OCI-LY3 (cell line): ENCODE measurements at regions not wholly inside any gene's neighbourhood (a gene's known extent, or its start where the extent isn't known, plus 50 kb on each side); places are given as distances from the start of the nearest gene placed in this dataset.

Source experiments
- H2AFZ ChIP-seq: fragments of 200-600, 300-600 bp; shearing (Covaris generic); 2 replicates; pipeline ENCODE4 v1.6.0; 2014; ENCODE audit warnings: antibody characterized with exemption, low read depth, low read length
- H3K27ac ChIP-seq: fragments of 200-600, 300-600 bp; sonication (generic); 2 replicates; pipeline ENCODE4 v1.5.1; 2014; ENCODE audit warnings: mild to moderate bottlenecking, low read length, moderate library complexity, mixed read lengths
- H3K27me3 ChIP-seq: fragments of 200-600, 300-600 bp; sonication (generic); 2 replicates; pipeline ENCODE4 v1.6.1; 2014; ENCODE audit warnings: low read depth, low read length, mixed read lengths
- H3K36me3 ChIP-seq: fragments of 200-600, 300-600 bp; sonication (generic); replicated peaks from 2 replicates; pipeline ENCODE3; 2014; ENCODE audit warnings: low read depth, low read length, mixed read lengths
- H3K4me1 ChIP-seq: fragments of 300-600, 200-600 bp; sonication (generic); 2 replicates; pipeline ENCODE4 v1.6.1; 2014; ENCODE audit warnings: low read length, mixed read lengths
- H3K4me2 ChIP-seq: fragments of 200-600, 300-600 bp; sonication (generic); 2 replicates; pipeline ENCODE4 v1.6.1; 2014; ENCODE audit warnings: low read length, mixed read lengths
- H3K4me3 ChIP-seq: fragments of 300-600, 200-600 bp; sonication (generic); 2 replicates; pipeline ENCODE4 v1.5.1; 2014; ENCODE audit warnings: antibody characterized with exemption, mild to moderate bottlenecking, low read length, moderate library complexity
- H3K79me2 ChIP-seq: fragments of 300-600, 200-600 bp; shearing (Covaris generic); 2 replicates; pipeline ENCODE4 v1.6.1; 2014; ENCODE audit warnings: mild to moderate bottlenecking, low read length, mixed read lengths
- H3K9ac ChIP-seq: fragments of 300-600, 200-600 bp; shearing (Covaris generic); 2 replicates; pipeline ENCODE4 v1.6.0; 2014; ENCODE audit warnings: mild to moderate bottlenecking, low read length, moderate library complexity
- H3K9me3 ChIP-seq: fragments of 200-600, 300-600 bp; shearing (Covaris generic); 2 replicates; pipeline ENCODE4 v1.6.1; 2014; ENCODE audit warnings: low read length, mixed read lengths; ENCODE audit not compliant: insufficient read depth
- H4K20me1 ChIP-seq: fragments of 200-600, 300-600 bp; sonication (generic); 2 replicates; pipeline ENCODE4 v1.6.1; 2016; ENCODE audit warnings: low read length, mixed read lengths; ENCODE audit not compliant: insufficient read depth
- CTCF ChIP-seq: fragments of 200-600, 300-600 bp; sonication (generic); IDR thresholded peaks from 2 replicates; pipeline ENCODE4 v1.5.1; 2014; ENCODE audit warnings: antibody characterized with exemption, low read length, low read depth
- EZH2phosphoT487 ChIP-seq: fragments of 200-600 bp; shearing (Covaris generic); IDR thresholded peaks from 2 replicates; pipeline ENCODE4 v1.6.1; 2018; ENCODE audit warnings: antibody characterized with exemption, mixed run types, low read depth

DNA sequence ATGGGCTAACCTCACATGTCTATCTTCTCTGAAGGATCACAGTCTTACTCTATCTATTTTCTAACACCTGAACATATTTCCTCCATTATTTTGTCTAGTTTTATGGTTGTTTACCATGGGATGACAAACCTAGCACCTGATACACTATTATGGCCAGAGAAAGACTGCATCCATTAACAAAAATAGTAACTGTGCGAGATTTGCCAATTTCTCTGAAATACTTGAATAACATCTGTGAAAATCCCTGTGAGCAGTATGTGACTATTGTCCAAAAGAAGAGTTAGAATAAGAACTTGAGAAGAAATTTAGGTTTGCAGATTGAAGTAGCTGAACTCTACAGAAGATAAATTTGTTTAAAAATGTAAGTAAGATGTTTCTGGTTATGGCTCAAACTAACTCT is 142.0 kb upstream of the CDH11 start:
- Histone ChIP-seq H3K9ac (no peak overlapping the region), H3K36me3 (no peaks in the 10 kb centered on the region), H4K20me1 (no peaks in the 10 kb centered on the region), H2AFZ (no peak overlapping the region), H3K4me1 (no peaks in the 10 kb centered on the region), H3K27me3 (no peaks in the 10 kb centered on the region), H3K9me3 (no peaks in the 10 kb centered on the region; the same call in 1 of the 2 replicates), H3K4me3 (no peak overlapping the region), H3K27ac (no peak overlapping the region), H3K79me2 (no peaks in the 10 kb centered on the region), H3K4me2 (no peak overlapping the region)
- no peak for TF ChIP-seq EZH2phosphoT487
- no peak for TF ChIP-seq CTCF

DNA sequence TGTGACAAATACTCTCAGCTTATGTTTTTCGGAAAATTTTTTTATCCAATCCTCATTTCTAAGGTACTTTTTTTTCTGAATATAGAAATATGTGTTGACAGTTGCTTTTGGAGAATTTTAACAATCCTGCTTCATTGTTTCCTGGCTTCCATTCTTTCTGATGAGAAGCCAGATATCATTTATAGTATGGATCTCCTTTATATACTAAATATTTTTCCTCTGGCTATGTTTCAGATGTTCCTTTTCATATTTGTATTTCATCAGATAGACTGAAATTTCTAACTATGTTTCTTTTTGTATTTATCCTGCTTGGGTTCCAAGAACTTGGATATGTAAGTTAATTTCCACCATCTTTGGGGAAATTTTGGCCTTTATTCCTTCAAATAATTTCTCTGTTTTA is 138.9 kb upstream of the CDH11 start:
- no peak overlapping the region for H3K9ac ChIP-seq
- no peak overlapping the region for H2AFZ ChIP-seq
- H3K36me3 ChIP-seq: no peaks in the 10 kb centered on the region
- no peak overlapping the region for H3K27ac ChIP-seq
- H3K79me2 ChIP-seq: no peaks in the 10 kb centered on the region
- no peaks in the 10 kb centered on the region for H4K20me1 ChIP-seq
- no peak overlapping the region for H3K4me3 ChIP-seq
- TF ChIP-seq EZH2phosphoT487: no peak
- no peak for TF ChIP-seq CTCF
- H3K4me2 ChIP-seq: no peak overlapping the region
- H3K4me1 ChIP-seq: no peaks in the 10 kb centered on the region
- no peaks in the 10 kb centered on the region; the same call in 1 of the 2 replicates for H3K9me3 ChIP-seq
- no peaks in the 10 kb centered on the region for H3K27me3 ChIP-seq

DNA sequence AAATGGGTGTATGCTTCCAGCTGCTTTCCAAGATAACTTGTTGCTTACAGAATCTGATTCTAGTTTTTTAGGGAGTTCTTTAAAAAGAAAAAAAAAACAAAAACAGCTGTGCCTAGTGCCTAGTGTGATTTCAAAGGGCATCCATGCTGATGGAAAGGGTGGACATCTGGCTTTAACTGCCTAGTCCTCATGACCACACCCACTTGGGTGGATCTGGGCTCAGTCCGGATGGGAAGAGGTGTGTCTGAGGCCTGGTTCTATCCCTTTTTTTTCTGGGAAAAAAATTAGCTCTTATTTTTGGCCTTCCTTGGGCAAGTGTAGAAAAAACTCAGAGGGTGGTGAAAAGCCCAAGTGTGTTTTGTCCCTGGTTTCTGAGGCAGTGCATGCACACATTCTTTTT is 132.3 kb upstream of the CDH11 start:
- no peaks in the 10 kb centered on the region for H3K79me2 ChIP-seq
- H3K4me1 ChIP-seq: no peaks in the 10 kb centered on the region
- H3K27ac ChIP-seq: no peak overlapping the region
- no peaks in the 10 kb centered on the region for H3K9me3 ChIP-seq
- H3K36me3 ChIP-seq: no peaks in the 10 kb centered on the region
- no peak overlapping the region for H3K4me2 ChIP-seq
- no peak overlapping the region for H3K9ac ChIP-seq
- H3K4me3 ChIP-seq: no peak overlapping the region
- no peak for TF ChIP-seq EZH2phosphoT487
- no peak for TF ChIP-seq CTCF
- no peak overlapping the region for H2AFZ ChIP-seq
- no peaks in the 10 kb centered on the region for H4K20me1 ChIP-seq
- no peaks in the 10 kb centered on the region for H3K27me3 ChIP-seq

DNA sequence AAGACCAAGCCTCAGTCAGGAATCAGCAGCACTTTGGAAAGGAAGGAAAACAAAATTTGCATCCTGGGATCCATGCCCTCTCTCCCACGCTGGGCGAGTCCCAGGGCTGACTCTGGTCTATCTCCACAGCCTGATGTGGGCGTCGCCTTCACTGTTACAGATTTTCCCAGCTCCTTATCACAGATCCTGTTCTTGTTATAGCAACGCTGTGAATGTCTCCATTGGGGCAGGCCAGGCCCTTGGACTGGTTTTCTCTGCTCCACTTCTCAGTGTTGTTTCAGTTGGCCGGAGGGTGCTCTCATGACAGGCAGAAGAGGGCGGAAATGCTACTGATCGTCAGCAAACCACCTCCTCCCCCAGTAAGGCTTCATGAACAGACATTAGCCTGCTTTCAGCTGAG is 127.9 kb upstream of the CDH11 start:
- no peak overlapping the region for H3K9ac ChIP-seq
- no peak overlapping the region for H2AFZ ChIP-seq
- TF ChIP-seq EZH2phosphoT487 (no peak), CTCF (no peak)

More for the DNA sequence above, 127.9 kb upstream of the CDH11 start:
- Histone ChIP-seq H3K27ac (no peak overlapping the region), H3K79me2 (no peaks in the 10 kb centered on the region), H3K4me1 (no peaks in the 10 kb centered on the region), H3K27me3 (no peaks in the 10 kb centered on the region), H3K9me3 (no peaks in the 10 kb centered on the region), H3K36me3 (no peaks in the 10 kb centered on the region), H3K4me3 (no peak overlapping the region), H4K20me1 (no peaks in the 10 kb centered on the region), H3K4me2 (no peak overlapping the region)
